SK-N-SH (cell line): ENCODE measurements at regions not wholly inside any gene's neighbourhood (a gene's known extent, or its start where the extent isn't known, plus 50 kb on each side); places are given as distances from the start of the nearest gene placed in this dataset.
A peak's percentile ranks its signal among the peaks of the same experiment; 100 is the strongest.

Source experiments
- CTCF ChIA-PET: fragments of 300-600, 350-600 bp; formaldehyde crosslinking; extraction: SDS; loops from one replicate; lab custom pipeline; 2021; lab: Yijun Ruan, JAX
- POLR2A ChIA-PET: fragments of 350-600 bp; sonication (Branson Sonifier 250); formaldehyde crosslinking; extraction: SDS; loops from one replicate; lab custom pipeline; 2020; ENCODE audit warnings: antibody characterized with exemption, inconsistent platforms; lab: Yijun Ruan, JAX
- DNase-seq: peaks from one replicate; pipeline ENCODE4 v3.0.0; 2012
- H2AFZ ChIP-seq: fragments of 200-600 bp; sonication (generic); 2 replicates; pipeline ENCODE4 v1.8.1; 2016; ENCODE audit warnings: antibody characterized with exemption, mild to moderate bottlenecking, low read depth
- H3F3A ChIP-seq: fragments of 200-600 bp; sonication (generic); replicated peaks from 2 replicates; pipeline ENCODE3; 2016; ENCODE audit warnings: antibody characterized with exemption, mild to moderate bottlenecking; ENCODE audit not compliant: insufficient read depth
- H3K27ac ChIP-seq, 2 experiments: fragments of 200-500 bp in 1 of 2; fragments of 200-600 bp in 1 of 2; sonication (Bioruptor generic) in 1 of 2; sonication (generic), shearing (Covaris generic) in 1 of 2; 2 replicates each; pipeline versions ENCODE4 v1.5.1 to v1.6.1; 2014 to 2016; ENCODE audit warnings: low read depth in 2 of 2, inconsistent platforms in 1 of 2, low read length in 1 of 2, mild to moderate bottlenecking in 1 of 2, mixed read lengths in 1 of 2
- H3K27me3 ChIP-seq: fragments of 200-600 bp; sonication (generic), shearing (Covaris generic); 2 replicates; pipeline ENCODE4 v1.6.1; 2016; ENCODE audit warnings: mixed run types; ENCODE audit not compliant: insufficient read depth
- H3K36me3 ChIP-seq, 2 experiments: fragments of 200-500 bp in 1 of 2; fragments of 200-600 bp in 1 of 2; sonication (Bioruptor generic) in 1 of 2; sonication (generic) in 1 of 2; replicated peaks in 1 of 2; 2 replicates each; pipeline versions ENCODE3 to v1.5.1; 2014 to 2016; ENCODE audit warnings: low read length in 1 of 2, mild to moderate bottlenecking in 1 of 2; ENCODE audit not compliant: insufficient read depth in 2 of 2, control insufficient read depth in 1 of 2
- H3K4me1 ChIP-seq, 2 experiments: fragments of 200-500 bp in 1 of 2; fragments of 200-600 bp in 1 of 2; sonication (Bioruptor generic) in 1 of 2; sonication (generic), shearing (Covaris generic) in 1 of 2; 2 replicates each; pipeline versions ENCODE4 v1.5.1 to v1.6.1; 2014 to 2016; ENCODE audit warnings: low read depth in 1 of 2, low read length in 1 of 2, mixed run types in 1 of 2; ENCODE audit not compliant: insufficient read depth in 2 of 2, control insufficient read depth in 1 of 2
- H3K4me2 ChIP-seq: fragments of 200-600 bp; sonication (generic), shearing (Covaris generic); 2 replicates; pipeline ENCODE4 v1.6.1; 2017; ENCODE audit warnings: mixed run types
- H3K4me3 ChIP-seq, 2 experiments: fragments of 200-500 bp in 1 of 2; fragments of 200-600 bp in 1 of 2; sonication (Bioruptor generic) in 1 of 2; sonication (generic), shearing (Covaris generic) in 1 of 2; 2 replicates each; pipeline versions ENCODE4 v1.5.1 to v1.8.1; 2014 to 2016; ENCODE audit warnings: low read depth in 2 of 2, inconsistent platforms in 1 of 2, low read length in 1 of 2, mild to moderate bottlenecking in 1 of 2, mixed read lengths in 1 of 2, moderate library complexity in 1 of 2
- H3K79me2 ChIP-seq: fragments of 200-600 bp; sonication (generic); 2 replicates; pipeline ENCODE4 v1.8.1; 2017; ENCODE audit warnings: mild to moderate bottlenecking; ENCODE audit not compliant: insufficient read depth
- H3K9ac ChIP-seq: fragments of 200-600 bp; sonication (generic); 2 replicates; pipeline ENCODE4 v1.6.1; 2017; ENCODE audit warnings: mixed run types
- H3K9me2 ChIP-seq: fragments of 200-600 bp; sonication (generic); 2 replicates; pipeline ENCODE4 v1.6.1; 2017; ENCODE audit warnings: mixed run types
- H3K9me3 ChIP-seq: fragments of 200-600 bp; sonication (generic); 2 replicates; pipeline ENCODE4 v1.6.1; 2017; ENCODE audit warnings: mixed run types, mild to moderate bottlenecking, moderate library complexity
- H4K20me1 ChIP-seq: fragments of 200-600 bp; sonication (generic); 2 replicates; pipeline ENCODE4 v1.6.1; 2017; ENCODE audit warnings: mild to moderate bottlenecking, mixed run types; ENCODE audit not compliant: insufficient read depth
- ELF1 ChIP-seq: IDR thresholded peaks from 2 replicates; pipeline ENCODE4 v1.4.0; 2012
- EZH2phosphoT487 ChIP-seq: fragments of 200-600 bp; sonication (generic); IDR thresholded peaks from 2 replicates; pipeline ENCODE4 v1.6.1; 2017; ENCODE audit warnings: low read depth, mixed run types, mild to moderate bottlenecking, antibody characterized with exemption, moderate library complexity, borderline replicate concordance
- FOSL2 ChIP-seq: IDR thresholded peaks from 2 replicates; pipeline ENCODE4 v1.4.0; 2012; ENCODE audit warnings: low read depth, mild to moderate bottlenecking, moderate library complexity, borderline replicate concordance
- GABPA ChIP-seq: IDR thresholded peaks from 2 replicates; pipeline ENCODE4 v1.4.0; 2012; ENCODE audit warnings: low read depth, mild to moderate bottlenecking
- JUND ChIP-seq: IDR thresholded peaks from 2 replicates; pipeline ENCODE4 v1.4.0; 2012
- MEF2A ChIP-seq: IDR thresholded peaks from 2 replicates; pipeline ENCODE4 v1.4.0; 2012; ENCODE audit warnings: low read depth, borderline replicate concordance
- SIN3A ChIP-seq: IDR thresholded peaks from 2 replicates; pipeline ENCODE4 v1.6.1; 2012; ENCODE audit warnings: low read depth, mild to moderate bottlenecking, low read length, moderate library complexity, borderline replicate concordance
- SMC3 ChIP-seq: IDR thresholded peaks from 2 replicates; pipeline ENCODE4 v1.6.1; 2012; ENCODE audit warnings: low read depth, low read length, improper control_type of control experiment
- TCF12 ChIP-seq: IDR thresholded peaks from 2 replicates; pipeline ENCODE4 v1.4.0; 2012
- TEAD4 ChIP-seq: IDR thresholded peaks from 2 replicates; pipeline ENCODE4 v1.4.0; 2012; ENCODE audit warnings: mild to moderate bottlenecking, borderline replicate concordance; ENCODE audit not compliant: insufficient read depth
- YY1 ChIP-seq: IDR thresholded peaks from 2 replicates; pipeline ENCODE4 v1.4.0; 2012; ENCODE audit warnings: low read depth, mild to moderate bottlenecking
- ZBTB33 ChIP-seq: IDR thresholded peaks from 2 replicates; pipeline ENCODE4 v1.4.0; 2012; ENCODE audit warnings: low read depth, borderline replicate concordance
- WGBS: methylation state at CpG from one replicate; pipeline ENCODE4 v1.1.6; 2017; ENCODE audit warnings: low lambda C conversion rate; 5-methylcytosine and 5-hydroxymethylcytosine counted together
- TF ChIP-seq, protein P1 (sequence below): fragments of 200-600 bp; sonication (generic); IDR thresholded peaks from 2 replicates; pipeline ENCODE4 v1.6.1; 2017; ENCODE audit warnings: antibody characterized with exemption, mild to moderate bottlenecking, moderate library complexity
- TF ChIP-seq, protein P2 (sequence below): IDR thresholded peaks from 2 replicates; pipeline ENCODE4 v1.6.1; 2012; ENCODE audit warnings: mild to moderate bottlenecking, low read depth, low read length, moderate library complexity
- TF ChIP-seq, protein P3 (sequence below): fragments of 150-350 bp; IDR thresholded peaks from 2 replicates; pipeline ENCODE4 v1.6.1; 2016; ENCODE audit warnings: mild to moderate bottlenecking, low read depth, low read length

DNA sequence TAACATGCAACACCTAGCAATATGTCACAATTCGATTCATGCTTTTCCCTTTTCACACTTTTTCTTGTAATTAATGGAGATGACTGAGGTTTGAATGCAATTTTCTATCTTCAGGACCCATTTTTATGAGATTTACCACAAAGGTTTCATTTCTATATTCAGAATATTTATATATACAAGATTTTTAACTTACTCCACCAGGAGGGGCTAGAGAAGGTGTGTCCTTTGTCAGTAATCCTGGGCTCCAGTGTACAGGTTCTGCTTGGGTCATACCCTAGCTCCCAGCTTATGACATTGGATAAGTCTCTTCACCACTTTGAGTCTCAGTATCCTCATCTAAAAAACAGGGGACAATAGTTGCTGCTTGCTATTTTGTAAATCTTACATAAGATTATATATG lies 95.7 kb upstream of the SLC24A5 start:
- Histone ChIP-seq H3K27ac (no peak overlapping the region), H3K4me1 (no peaks in the 10 kb centered on the region; a peak in 1 of 4 replicates), H3K9ac (no peak overlapping the region), H3K9me2 (no peaks in the 10 kb centered on the region), H3K36me3 (no peaks in the 10 kb centered on the region), H3F3A (no peaks in the 10 kb centered on the region), H2AFZ (no peak overlapping the region), H4K20me1 (no peaks in the 10 kb centered on the region), H3K4me3 (no peak overlapping the region), H3K9me3 (no peaks in the 10 kb centered on the region), H3K4me2 (no peak overlapping the region), H3K27me3 (no peaks in the 10 kb centered on the region), H3K79me2 (no peaks in the 10 kb centered on the region)
- ChIA-PET CTCF (no interaction called here), POLR2A (no interaction called here)
- DNase-seq: no peak
- TF ChIP-seq FOSL2: no peak
- TF ChIP-seq, protein P1, sequence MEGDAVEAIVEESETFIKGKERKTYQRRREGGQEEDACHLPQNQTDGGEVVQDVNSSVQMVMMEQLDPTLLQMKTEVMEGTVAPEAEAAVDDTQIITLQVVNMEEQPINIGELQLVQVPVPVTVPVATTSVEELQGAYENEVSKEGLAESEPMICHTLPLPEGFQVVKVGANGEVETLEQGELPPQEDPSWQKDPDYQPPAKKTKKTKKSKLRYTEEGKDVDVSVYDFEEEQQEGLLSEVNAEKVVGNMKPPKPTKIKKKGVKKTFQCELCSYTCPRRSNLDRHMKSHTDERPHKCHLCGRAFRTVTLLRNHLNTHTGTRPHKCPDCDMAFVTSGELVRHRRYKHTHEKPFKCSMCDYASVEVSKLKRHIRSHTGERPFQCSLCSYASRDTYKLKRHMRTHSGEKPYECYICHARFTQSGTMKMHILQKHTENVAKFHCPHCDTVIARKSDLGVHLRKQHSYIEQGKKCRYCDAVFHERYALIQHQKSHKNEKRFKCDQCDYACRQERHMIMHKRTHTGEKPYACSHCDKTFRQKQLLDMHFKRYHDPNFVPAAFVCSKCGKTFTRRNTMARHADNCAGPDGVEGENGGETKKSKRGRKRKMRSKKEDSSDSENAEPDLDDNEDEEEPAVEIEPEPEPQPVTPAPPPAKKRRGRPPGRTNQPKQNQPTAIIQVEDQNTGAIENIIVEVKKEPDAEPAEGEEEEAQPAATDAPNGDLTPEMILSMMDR: peak; percentile 20
- WGBS: 9% methylated on average over 1 of the region's 1 CpG

DNA sequence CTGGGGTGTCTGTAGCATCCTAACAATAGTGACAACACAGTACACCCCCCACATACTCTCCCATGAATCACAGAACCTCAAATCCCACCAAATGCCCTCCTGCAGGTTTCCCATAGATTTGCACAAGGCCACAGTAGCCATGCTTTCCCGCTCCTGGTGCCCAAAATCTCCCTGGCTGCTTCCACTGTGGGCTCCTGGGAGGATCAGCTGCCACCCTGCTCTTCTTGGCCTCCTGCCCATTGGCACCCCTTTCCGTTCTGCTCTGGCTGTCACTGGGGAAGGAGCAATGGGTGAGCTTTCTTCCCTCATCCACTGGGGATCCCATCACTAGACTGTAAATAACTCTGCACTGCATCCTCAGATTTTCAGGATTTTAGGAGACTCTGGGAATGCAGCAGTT lies 92.1 kb upstream of the SLC24A5 start:
- WGBS: 54% methylated on average over 2 of the region's 2 CpGs
- Histone ChIP-seq H3F3A (no peaks in the 10 kb centered on the region), H3K79me2 (no peaks in the 10 kb centered on the region), H3K9me2 (no peaks in the 10 kb centered on the region), H4K20me1 (no peaks in the 10 kb centered on the region), H3K27me3 (no peaks in the 10 kb centered on the region), H2AFZ (no peak overlapping the region), H3K9ac (no peak overlapping the region), H3K4me2 (no peak overlapping the region), H3K36me3 (no peaks in the 10 kb centered on the region), H3K27ac (no peak overlapping the region), H3K4me3 (no peak overlapping the region), H3K9me3 (no peaks in the 10 kb centered on the region), H3K4me1 (peaks cover 0 to 2% of the 10 kb centered on the region in 2 experiments; a peak in 2 of 4 replicates)
- DNase-seq: no peak
- POLR2A ChIA-PET: no interaction called here
- TF ChIP-seq, protein P2, sequence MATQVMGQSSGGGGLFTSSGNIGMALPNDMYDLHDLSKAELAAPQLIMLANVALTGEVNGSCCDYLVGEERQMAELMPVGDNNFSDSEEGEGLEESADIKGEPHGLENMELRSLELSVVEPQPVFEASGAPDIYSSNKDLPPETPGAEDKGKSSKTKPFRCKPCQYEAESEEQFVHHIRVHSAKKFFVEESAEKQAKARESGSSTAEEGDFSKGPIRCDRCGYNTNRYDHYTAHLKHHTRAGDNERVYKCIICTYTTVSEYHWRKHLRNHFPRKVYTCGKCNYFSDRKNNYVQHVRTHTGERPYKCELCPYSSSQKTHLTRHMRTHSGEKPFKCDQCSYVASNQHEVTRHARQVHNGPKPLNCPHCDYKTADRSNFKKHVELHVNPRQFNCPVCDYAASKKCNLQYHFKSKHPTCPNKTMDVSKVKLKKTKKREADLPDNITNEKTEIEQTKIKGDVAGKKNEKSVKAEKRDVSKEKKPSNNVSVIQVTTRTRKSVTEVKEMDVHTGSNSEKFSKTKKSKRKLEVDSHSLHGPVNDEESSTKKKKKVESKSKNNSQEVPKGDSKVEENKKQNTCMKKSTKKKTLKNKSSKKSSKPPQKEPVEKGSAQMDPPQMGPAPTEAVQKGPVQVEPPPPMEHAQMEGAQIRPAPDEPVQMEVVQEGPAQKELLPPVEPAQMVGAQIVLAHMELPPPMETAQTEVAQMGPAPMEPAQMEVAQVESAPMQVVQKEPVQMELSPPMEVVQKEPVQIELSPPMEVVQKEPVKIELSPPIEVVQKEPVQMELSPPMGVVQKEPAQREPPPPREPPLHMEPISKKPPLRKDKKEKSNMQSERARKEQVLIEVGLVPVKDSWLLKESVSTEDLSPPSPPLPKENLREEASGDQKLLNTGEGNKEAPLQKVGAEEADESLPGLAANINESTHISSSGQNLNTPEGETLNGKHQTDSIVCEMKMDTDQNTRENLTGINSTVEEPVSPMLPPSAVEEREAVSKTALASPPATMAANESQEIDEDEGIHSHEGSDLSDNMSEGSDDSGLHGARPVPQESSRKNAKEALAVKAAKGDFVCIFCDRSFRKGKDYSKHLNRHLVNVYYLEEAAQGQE: no peak
- TF ChIP-seq ZBTB33 (no peak), JUND (no peak), SMC3 (no peak), GABPA (no peak), SIN3A (no peak), ELF1 (no peak), YY1 (no peak), TCF12 (no peak), EZH2phosphoT487 (no peak), MEF2A (no peak), TEAD4 (no peak)
- TF ChIP-seq, protein P1: no peak
- TF ChIP-seq, protein P3, sequence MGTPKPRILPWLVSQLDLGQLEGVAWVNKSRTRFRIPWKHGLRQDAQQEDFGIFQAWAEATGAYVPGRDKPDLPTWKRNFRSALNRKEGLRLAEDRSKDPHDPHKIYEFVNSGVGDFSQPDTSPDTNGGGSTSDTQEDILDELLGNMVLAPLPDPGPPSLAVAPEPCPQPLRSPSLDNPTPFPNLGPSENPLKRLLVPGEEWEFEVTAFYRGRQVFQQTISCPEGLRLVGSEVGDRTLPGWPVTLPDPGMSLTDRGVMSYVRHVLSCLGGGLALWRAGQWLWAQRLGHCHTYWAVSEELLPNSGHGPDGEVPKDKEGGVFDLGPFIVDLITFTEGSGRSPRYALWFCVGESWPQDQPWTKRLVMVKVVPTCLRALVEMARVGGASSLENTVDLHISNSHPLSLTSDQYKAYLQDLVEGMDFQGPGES: no peak
- CTCF ChIA-PET: interaction anchor here (2.6 kb wide), 1 partner anchor 257 kb away, joined by 9 read pairs; no protein-coding TSS in a partner anchor
